BE2C (cell line): ENCODE measurements at regions not wholly inside any gene's neighbourhood (a gene's known extent, or its start where the extent isn't known, plus 50 kb on each side); places are given as distances from the start of the nearest gene placed in this dataset.

ENCODE experiments used
- DNase-seq: peaks from one replicate; pipeline ENCODE4 v3.0.0-alpha.2; 2020
- H3K27me3 ChIP-seq: fragments of 250-450 bp; sonication (Bioruptor Pico); 2 replicates; pipeline ENCODE4 v1.5.1; 2020; ENCODE audit warnings: mild to moderate bottlenecking
- H3K36me3 ChIP-seq: fragments of 250-450 bp; sonication (Bioruptor Pico); 2 replicates; pipeline ENCODE4 v1.5.1; 2020; ENCODE audit warnings: mild to moderate bottlenecking
- H3K4me1 ChIP-seq: fragments of 250-450 bp; sonication (Bioruptor Pico); 2 replicates; pipeline ENCODE4 v1.5.1; 2020
- H3K4me3 ChIP-seq: 2 replicates; pipeline ENCODE4 v1.5.1; 2011; ENCODE audit warnings: low read depth, low read length
- H3K9me3 ChIP-seq: fragments of 250-450 bp; sonication (Bioruptor Pico); 2 replicates; pipeline ENCODE4 v1.5.1; 2020
- CTCF ChIP-seq: IDR thresholded peaks from 2 replicates; pipeline ENCODE4 v1.5.1; 2012; ENCODE audit warnings: mild to moderate bottlenecking, low read depth, low read length

GRCh38 chr5:141760193-141760592 lies 78.2 kb upstream of the ARAP3 start:
- no peaks in the 10 kb centered on the region for H3K27me3 ChIP-seq

GRCh38 chr5:141758310-141758998 lies 76.4 kb upstream of the ARAP3 start:
- no peak overlapping the region for H3K4me3 ChIP-seq
- H3K27me3 ChIP-seq = no peaks in the 10 kb centered on the region

More at GRCh38 chr5:141760193-141760592, 78.2 kb upstream of the ARAP3 start:
- DNase-seq = peak; percentile 65
- Histone ChIP-seq H3K4me3 (no peak overlapping the region), H3K9me3 (no peaks in the 10 kb centered on the region), H3K36me3 (no peaks in the 10 kb centered on the region), H3K4me1 (peaks cover 25% of the 10 kb centered on the region)
- no peak for TF ChIP-seq CTCF

GRCh38 chr5:141757402-141757801 lies 75.4 kb upstream of the ARAP3 start:
- H3K4me1 ChIP-seq = peaks cover 25% of the 10 kb centered on the region
- H3K36me3 ChIP-seq = no peaks in the 10 kb centered on the region
- DNase-seq = peak; percentile 76
- H3K4me3 ChIP-seq = no peak overlapping the region
- no peaks in the 10 kb centered on the region for H3K9me3 ChIP-seq
- peak; percentile 80 for TF ChIP-seq CTCF
- no peaks in the 10 kb centered on the region for H3K27me3 ChIP-seq

More at GRCh38 chr5:141758310-141758998, 76.4 kb upstream of the ARAP3 start:
- TF ChIP-seq CTCF = no peak
- Histone ChIP-seq H3K9me3 (no peaks in the 10 kb centered on the region), H3K36me3 (no peaks in the 10 kb centered on the region), H3K4me1 (peaks cover 25% of the 10 kb centered on the region)
- no peak for DNase-seq

GRCh38 chr5:141756196-141756595 lies 74.2 kb upstream of the ARAP3 start:
- Histone ChIP-seq H3K27me3 (no peaks in the 10 kb centered on the region), H3K4me3 (no peak overlapping the region), H3K36me3 (no peaks in the 10 kb centered on the region), H3K9me3 (no peaks in the 10 kb centered on the region), H3K4me1 (peaks cover 25% of the 10 kb centered on the region)
- TF ChIP-seq CTCF = no peak
- no peak for DNase-seq

GRCh38 chr5:141753971-141754713 lies 72.1 kb upstream of the ARAP3 start:
- H3K4me1 ChIP-seq = peaks cover 17% of the 10 kb centered on the region
- no peaks in the 10 kb centered on the region for H3K9me3 ChIP-seq
- no peaks in the 10 kb centered on the region for H3K27me3 ChIP-seq
- H3K4me3 ChIP-seq = no peak overlapping the region
- no peak for DNase-seq
- no peak for TF ChIP-seq CTCF
- no peaks in the 10 kb centered on the region for H3K36me3 ChIP-seq
